ENCODE measurements at regions not wholly inside any gene's neighbourhood (a gene's known extent, or its start where the extent isn't known, plus 50 kb on each side); places are given as distances from the start of the nearest gene placed in this dataset.

DNA sequence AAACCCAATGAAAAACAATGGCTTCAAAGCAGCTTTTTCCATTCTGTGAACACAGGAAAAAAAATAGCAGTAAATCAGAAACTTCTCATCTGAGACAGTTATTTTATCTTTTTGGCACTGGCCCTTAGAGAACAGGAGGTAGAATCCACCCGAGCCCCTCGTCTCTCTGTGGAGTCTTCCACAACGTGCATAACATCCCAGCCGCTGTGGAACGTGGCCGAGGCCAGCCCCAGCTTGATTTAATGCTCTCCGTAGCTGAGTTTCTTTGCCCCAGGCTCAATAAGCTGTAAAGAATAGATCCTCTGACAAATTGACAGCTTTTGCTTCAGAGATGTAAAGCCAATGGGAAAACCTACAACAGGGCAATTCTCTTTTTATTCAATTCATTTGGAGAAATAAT is 107.9 kb upstream of the DAP start:
- DNase-seq (ENCODE audit: insufficient read length, low spot score, missing footprints), result no peak
- Histone ChIP-seq H3K4me1 (ENCODE audit: insufficient read depth, low read length) (no peaks in the 10 kb centered on the region), H3K36me3 (ENCODE audit: insufficient read depth, low read length) (no peaks in the 10 kb centered on the region), H2AFZ (ENCODE audit: low read length) (no peak overlapping the region), H3K9me3 (ENCODE audit: low read depth, low read length) (no peaks in the 10 kb centered on the region), H3K27me3 (ENCODE audit: insufficient read depth, low read length) (peaks cover 6% of the 10 kb centered on the region), H3K4me3 (ENCODE audit: insufficient read depth, low read length) (no peak overlapping the region), H4K20me1 (ENCODE audit: insufficient read depth, low read length) (no peaks in the 10 kb centered on the region), H3K27ac (ENCODE audit: low read depth, low read length) (no peak overlapping the region), H3K4me2 (ENCODE audit: insufficient read depth, low read length) (no peak overlapping the region), H3K79me2 (ENCODE audit: insufficient read depth, low read length) (no peaks in the 10 kb centered on the region)
- TF ChIP-seq, protein P1, sequence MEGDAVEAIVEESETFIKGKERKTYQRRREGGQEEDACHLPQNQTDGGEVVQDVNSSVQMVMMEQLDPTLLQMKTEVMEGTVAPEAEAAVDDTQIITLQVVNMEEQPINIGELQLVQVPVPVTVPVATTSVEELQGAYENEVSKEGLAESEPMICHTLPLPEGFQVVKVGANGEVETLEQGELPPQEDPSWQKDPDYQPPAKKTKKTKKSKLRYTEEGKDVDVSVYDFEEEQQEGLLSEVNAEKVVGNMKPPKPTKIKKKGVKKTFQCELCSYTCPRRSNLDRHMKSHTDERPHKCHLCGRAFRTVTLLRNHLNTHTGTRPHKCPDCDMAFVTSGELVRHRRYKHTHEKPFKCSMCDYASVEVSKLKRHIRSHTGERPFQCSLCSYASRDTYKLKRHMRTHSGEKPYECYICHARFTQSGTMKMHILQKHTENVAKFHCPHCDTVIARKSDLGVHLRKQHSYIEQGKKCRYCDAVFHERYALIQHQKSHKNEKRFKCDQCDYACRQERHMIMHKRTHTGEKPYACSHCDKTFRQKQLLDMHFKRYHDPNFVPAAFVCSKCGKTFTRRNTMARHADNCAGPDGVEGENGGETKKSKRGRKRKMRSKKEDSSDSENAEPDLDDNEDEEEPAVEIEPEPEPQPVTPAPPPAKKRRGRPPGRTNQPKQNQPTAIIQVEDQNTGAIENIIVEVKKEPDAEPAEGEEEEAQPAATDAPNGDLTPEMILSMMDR (IDR thresholded peaks at IDR 0.05; ENCODE audit: extremely low read depth, low read depth, low read length), result no peak

DNA sequence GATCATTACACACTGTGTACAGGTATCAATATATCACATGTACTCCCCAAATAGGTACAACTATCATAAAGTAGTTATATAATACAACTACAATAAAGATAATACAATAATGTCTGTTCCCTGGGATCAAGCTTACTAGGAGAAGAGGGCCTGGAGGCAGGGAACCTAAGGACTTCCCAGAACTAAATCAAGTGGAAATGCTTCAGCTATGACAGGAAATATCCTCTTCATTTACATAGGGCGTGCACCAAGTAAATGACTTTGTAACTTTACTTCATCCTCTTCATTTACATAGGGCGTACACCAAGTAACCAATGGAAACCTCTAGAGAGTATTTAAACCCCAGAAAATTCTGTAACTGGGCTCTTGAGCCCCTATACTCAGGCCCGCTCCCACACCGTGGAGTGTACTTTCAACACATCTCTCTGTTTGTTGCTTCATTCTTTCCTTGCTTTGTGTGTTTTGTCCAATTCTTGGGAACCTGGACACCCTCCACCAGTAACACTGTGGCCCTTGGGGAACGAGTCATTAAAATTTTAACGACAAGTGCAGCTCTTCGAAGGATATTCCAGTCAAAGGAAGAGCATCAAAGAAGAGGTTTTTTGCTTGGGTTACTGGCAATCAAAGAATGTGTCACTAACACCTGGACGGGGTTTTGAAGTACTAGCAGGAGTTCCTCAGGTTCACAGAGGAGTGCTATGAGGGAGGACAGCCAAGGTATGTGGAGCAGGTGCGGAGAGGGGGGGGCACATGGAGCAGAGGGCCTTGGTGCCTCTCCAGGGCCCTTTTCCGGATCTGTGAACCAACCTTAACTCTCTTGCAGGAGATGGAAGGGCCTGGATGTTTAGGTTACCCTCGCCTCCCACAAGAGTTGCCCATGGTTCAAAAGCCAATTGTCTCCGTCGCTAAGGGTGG is 106.6 kb upstream of the DAP start:
- no peaks in the 10 kb centered on the region for H3K36me3 ChIP-seq (ENCODE audit: insufficient read depth, low read length)
- TF ChIP-seq, protein P1 (IDR thresholded peaks at IDR 0.05; ENCODE audit: extremely low read depth, low read depth, low read length), result no peak
- no peak overlapping the region for H2AFZ ChIP-seq (ENCODE audit: low read length)
- H3K4me2 ChIP-seq (ENCODE audit: insufficient read depth, low read length), result no peak overlapping the region
- no peaks in the 10 kb centered on the region for H3K79me2 ChIP-seq (ENCODE audit: insufficient read depth, low read length)
- H3K4me1 ChIP-seq (ENCODE audit: insufficient read depth, low read length), result no peaks in the 10 kb centered on the region
- no peak for DNase-seq (ENCODE audit: insufficient read length, low spot score, missing footprints)
- H3K9me3 ChIP-seq (ENCODE audit: low read depth, low read length), result no peaks in the 10 kb centered on the region
- H3K27me3 ChIP-seq (ENCODE audit: insufficient read depth, low read length), result peaks cover 6% of the 10 kb centered on the region
- H4K20me1 ChIP-seq (ENCODE audit: insufficient read depth, low read length), result no peaks in the 10 kb centered on the region
- H3K27ac ChIP-seq (ENCODE audit: low read depth, low read length), result no peak overlapping the region
- H3K4me3 ChIP-seq (ENCODE audit: insufficient read depth, low read length), result no peak overlapping the region

DNA sequence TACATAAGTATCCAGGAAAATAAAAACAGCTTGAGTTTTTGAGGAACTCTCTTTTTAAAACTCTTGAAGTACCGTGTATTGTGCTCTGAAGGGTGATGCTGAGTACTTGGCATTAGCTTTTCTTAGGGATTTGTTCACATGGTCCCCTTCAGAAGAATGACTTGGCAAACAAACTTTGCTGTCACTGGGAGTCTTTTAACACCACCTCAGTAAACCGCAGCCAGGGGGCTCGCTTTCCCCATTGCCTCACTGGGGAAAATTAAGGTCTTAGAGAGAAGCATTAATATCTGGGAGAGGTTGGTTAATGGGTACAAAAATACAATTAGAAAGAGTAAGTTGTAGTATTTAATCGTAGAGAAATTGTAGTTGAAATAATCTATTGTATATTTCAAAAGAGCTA is 105.9 kb upstream of the DAP start:
- no peak for DNase-seq (ENCODE audit: insufficient read length, low spot score, missing footprints)
- Histone ChIP-seq H3K79me2 (ENCODE audit: insufficient read depth, low read length) (no peaks in the 10 kb centered on the region), H3K4me3 (ENCODE audit: insufficient read depth, low read length) (no peak overlapping the region), H3K9me3 (ENCODE audit: low read depth, low read length) (no peaks in the 10 kb centered on the region), H3K27me3 (ENCODE audit: insufficient read depth, low read length) (peaks cover 6% of the 10 kb centered on the region), H3K36me3 (ENCODE audit: insufficient read depth, low read length) (no peaks in the 10 kb centered on the region), H3K4me2 (ENCODE audit: insufficient read depth, low read length) (no peak overlapping the region), H4K20me1 (ENCODE audit: insufficient read depth, low read length) (no peaks in the 10 kb centered on the region), H2AFZ (ENCODE audit: low read length) (no peak overlapping the region), H3K27ac (ENCODE audit: low read depth, low read length) (no peak overlapping the region), H3K4me1 (ENCODE audit: insufficient read depth, low read length) (no peaks in the 10 kb centered on the region)
- TF ChIP-seq, protein P1 (IDR thresholded peaks at IDR 0.05; ENCODE audit: extremely low read depth, low read depth, low read length), result no peak

DNA sequence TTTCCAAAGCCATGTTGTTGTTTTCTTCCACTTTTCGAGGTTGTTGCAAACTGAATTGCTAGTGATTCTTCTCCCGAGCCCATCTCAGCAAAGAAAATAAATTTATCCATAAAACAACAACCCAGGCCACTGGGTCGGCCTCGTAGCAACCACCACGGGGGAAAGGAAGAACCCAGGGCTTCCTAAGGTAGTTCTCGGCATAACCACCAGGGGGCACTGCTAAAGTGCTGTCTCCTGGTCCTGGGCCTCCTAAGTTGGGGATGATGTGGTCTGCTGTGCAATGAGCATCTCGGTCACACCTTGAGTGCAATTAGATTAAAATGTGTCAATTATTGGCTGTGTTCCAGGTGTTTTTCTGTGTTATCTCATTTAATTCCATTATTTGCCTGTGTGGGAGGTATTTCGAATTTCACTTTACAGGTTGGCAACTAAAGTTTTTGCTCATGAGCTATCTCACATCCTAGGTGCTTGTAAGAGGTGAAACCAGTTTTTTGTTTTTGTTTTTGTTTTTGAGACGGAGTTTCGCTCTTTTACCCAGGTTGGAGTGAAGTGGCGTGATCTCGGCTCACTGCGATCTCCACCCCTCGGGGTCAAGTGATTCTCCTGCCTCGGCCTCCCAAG is 102.8 kb upstream of the DAP start:
- no peaks in the 10 kb centered on the region for H4K20me1 ChIP-seq (ENCODE audit: insufficient read depth, low read length)
- no peaks in the 10 kb centered on the region for H3K79me2 ChIP-seq (ENCODE audit: insufficient read depth, low read length)
- peak; percentile 91 for DNase-seq (ENCODE audit: insufficient read length, low spot score, missing footprints)
- no peaks in the 10 kb centered on the region for H3K4me1 ChIP-seq (ENCODE audit: insufficient read depth, low read length)
- no peak overlapping the region for H3K4me3 ChIP-seq (ENCODE audit: insufficient read depth, low read length)
- H3K36me3 ChIP-seq (ENCODE audit: insufficient read depth, low read length), result no peaks in the 10 kb centered on the region
- peaks cover 6% of the 10 kb centered on the region for H3K27me3 ChIP-seq (ENCODE audit: insufficient read depth, low read length)
- TF ChIP-seq, protein P1 (IDR thresholded peaks at IDR 0.05; ENCODE audit: extremely low read depth, low read depth, low read length), result peak; percentile 94
- no peak overlapping the region for H2AFZ ChIP-seq (ENCODE audit: low read length)
- no peaks in the 10 kb centered on the region for H3K9me3 ChIP-seq (ENCODE audit: low read depth, low read length)
- no peak overlapping the region for H3K4me2 ChIP-seq (ENCODE audit: insufficient read depth, low read length)
- H3K27ac ChIP-seq (ENCODE audit: low read depth, low read length), result no peak overlapping the region
